HG03139 (cell line): ENCODE measurements at regions not wholly inside any gene's neighbourhood (a gene's known extent, or its start where the extent isn't known, plus 50 kb on each side); places are given as distances from the start of the nearest gene placed in this dataset.
"Not testable (repeated sequence)": the region's sequence is repeated elsewhere in the genome, so short reads cannot be mapped to it uniquely, and the experiment has no call there.

Experiments
- ATAC-seq: cut with Tn5 transposase; IDR thresholded peaks from one replicate; pipeline ENCODE4 v1.9.1; 2021; ENCODE audit not compliant: unreplicated experiment

- ATAC-seq: no peak
Measured at GRCh38 chr6:79394690-79395089, 142.5 kb downstream of the LCA5 start.

DNA sequence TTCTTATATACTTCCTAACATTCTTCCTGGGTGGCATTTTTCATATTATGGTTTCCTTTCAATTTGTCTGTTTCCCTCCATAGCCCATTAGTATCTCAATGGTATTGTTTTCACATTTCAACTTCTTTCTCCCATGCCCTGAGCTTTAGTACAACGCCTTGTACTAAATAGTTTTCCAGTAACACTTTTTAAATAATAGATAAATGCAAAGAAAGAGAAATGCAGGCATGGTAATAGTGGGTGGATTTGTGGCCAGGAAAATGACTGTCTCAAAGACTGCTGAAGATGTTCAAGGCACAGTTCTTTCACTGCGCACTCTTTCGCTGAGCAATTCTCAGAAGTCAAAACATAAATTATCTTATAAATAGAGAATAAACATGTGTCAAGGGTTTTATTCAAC lies 145.1 kb downstream of the LCA5 start:
- ATAC-seq: no peak

DNA sequence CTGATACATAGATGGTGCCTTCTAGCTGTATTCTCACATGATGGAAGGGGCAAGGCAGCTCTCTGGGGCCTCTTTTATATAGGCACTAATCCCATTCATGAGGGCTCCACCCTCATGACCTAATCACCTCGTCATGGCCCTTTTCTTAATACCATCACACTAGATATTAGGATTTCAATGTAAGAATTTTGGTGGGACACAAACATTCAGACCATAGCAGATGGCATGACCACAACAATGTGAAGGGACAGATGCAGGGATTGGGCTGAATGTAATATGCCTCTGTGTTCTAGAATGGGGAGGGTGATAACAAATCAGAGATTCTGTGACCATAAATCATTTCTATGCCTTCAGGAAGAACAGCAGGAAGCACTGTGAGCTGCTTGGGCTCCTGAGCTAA lies 145.8 kb downstream of the LCA5 start:
- ATAC-seq: no peak

DNA sequence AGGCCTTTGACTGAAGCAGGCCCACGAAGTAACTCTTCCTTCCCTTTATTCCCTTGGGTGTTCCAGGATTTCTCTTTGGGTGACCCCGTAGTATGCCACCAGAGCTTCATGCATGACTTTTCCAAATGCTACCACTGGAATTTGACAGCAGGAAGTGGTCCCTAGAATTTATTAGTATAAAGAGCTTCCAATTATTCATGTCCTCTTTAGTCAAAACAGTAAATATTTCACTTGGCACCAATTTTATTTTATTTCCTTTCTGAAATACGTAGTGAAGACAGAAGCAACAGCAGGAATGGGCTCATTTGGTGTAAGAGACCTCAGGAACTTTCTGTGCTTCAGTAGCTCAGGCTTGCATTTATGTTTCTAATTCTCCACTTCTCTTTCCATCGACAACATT lies 151.3 kb downstream of the LCA5 start:
- no peak for ATAC-seq

DNA sequence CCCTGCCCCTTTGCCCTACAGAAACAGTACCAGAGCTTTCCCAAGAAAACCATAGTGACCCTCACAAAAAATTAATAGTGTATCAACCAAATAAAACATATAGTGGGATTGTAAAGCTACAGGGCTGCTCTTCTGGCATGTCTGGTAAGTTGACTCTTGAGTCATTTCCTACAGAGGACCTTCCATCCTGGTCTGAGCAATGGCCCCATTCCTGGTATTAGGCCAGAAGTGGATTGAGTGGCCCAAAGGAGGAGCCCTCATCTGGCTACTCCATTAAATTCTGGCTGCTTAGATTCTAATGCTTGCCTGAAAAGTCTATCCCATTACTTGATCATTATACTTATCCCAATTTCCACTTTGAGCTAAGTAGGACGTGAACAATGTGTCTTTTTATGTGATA lies 150.9 kb upstream of the HMGN3 start:
- no peak for ATAC-seq

GRCh38 chr6:79384845-79385244 lies 150.4 kb upstream of the HMGN3 start:
- ATAC-seq: no peak

DNA sequence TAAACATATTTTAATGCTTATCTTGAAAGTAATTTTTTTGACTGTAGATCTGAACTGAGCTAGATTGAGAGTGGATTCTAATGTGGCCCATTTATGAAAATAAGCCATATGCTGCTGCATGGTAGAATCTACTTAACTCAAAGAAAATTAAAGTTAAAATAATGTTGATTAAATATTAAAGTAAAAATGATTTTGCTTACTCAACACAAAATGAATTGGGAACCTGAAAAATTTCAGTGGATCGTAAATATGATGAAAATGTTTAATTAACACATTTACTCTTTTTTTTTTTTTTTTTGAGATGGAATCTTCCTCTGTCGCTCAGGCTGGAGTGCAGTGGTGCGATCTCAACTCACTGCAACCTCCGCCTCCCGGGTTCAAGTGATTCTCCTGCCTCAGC lies 144.5 kb upstream of the HMGN3 start:
- ATAC-seq: no peak

- ATAC-seq: no peak
Measured at GRCh38 chr6:79377888-79378348, 143.4 kb upstream of the HMGN3 start.

GRCh38 chr6:79377047-79377446 lies 142.6 kb upstream of the HMGN3 start:
- no peak for ATAC-seq

DNA sequence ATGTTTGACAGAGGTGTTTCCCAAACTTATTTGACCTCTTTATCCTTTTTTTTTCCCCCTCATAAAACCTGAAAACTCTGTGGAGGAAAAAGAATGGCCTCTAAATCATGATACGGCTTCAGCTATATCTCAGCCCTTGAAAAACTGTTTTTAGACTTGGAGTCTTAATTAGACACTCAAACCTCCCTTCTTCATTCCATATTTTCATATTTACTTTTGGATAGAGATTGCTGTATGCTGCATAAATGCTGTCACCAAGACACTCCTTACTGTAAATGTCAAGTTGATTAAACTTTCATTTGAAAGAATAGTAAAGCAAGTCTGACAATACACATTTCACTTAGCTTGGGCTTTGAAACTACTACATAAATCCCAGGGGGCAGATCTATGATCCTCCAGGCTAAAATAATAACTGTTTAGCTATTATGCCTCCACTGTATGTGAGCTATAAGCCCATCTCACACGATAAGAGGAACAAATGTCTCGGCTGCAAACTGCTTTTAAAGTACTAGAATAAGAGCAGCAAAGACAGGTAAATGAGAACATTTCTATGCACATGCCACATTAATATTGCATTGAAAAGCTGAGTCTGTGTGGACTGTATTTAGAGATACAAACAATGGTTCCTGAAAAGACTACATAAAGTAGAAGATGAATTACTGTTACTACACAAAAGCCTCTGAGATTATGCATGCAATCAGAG lies 141.3 kb upstream of the HMGN3 start:
- ATAC-seq: no peak

GRCh38 chr6:79374308-79374707 lies 139.8 kb upstream of the HMGN3 start:
- no peak for ATAC-seq

DNA sequence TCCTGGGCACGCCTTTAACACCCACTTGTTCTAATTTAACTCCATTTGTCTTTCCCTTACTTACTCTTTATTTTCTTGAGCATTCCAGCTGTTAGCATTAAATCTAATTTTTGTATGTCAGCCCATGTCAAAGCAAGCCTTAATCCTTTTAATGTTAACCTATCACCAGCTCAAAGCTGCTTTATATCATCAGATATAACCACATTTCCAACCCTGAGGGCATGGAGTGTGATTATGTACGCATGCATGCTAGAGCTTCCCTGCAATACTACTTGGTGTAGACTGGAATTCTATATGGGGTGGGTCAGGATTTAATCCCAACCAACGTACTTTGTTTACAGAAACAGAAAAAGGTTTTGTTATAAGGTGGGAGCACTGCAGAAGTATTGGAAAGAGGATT lies 139.4 kb upstream of the HMGN3 start:
- ATAC-seq: no peak

DNA sequence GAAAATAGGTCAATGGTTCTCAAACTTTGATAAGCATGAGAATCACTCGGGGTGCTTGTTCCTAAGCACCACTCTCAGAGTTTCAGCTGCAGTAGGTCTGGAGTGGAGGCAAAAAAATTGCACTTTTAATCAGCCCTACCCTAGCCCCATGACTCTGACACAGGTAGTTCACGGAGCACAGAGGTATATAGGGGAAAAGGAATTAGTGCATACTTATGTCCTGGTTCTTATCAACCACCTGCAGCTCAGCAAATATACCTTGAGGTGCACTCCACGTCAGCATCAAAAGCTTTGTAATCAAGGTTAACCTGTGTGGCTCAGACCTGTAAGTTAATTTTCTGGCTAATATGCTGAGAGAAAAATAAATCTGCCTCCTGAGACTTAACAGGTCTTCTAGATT lies 138.8 kb upstream of the HMGN3 start:
- no peak for ATAC-seq

GRCh38 chr6:79372757-79373156 lies 138.3 kb upstream of the HMGN3 start:
- no peak for ATAC-seq

DNA sequence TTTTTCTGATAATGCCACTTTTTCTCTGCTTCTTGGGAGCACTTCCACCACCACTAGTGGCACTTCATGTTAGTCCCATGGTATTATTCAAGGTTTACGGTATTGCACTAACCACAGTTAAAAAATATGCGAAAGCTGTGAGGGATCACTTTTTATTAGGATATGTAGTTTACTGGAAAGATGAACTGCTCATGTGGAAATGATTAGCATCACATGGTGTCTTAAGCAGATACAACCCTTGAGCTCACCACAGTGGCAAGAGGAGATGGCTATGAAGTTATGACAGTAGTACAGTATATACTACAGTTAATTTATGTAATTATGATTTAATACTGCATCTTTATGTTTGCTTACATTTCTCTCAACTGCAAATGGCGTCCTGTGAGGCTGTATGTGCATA lies 134.5 kb upstream of the HMGN3 start:
- no peak for ATAC-seq

DNA sequence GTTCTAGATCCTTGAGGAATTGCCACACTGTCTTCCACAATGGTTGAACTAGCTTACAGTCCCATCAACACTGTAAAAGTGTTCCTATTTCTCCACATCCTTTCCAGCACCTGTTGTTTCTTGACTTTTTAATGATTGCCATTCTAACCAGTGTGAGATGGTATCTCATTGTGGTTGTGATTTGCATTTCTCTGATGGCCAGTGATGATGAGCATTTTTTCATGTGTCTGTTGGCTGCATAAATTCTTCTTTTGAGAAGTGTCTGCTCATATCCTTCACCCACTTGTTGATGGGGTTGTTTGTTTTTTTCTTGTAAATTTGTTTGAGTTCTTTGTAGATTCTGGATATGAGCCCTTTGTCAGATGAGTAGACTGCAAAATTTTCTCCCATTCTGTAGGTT lies 129.0 kb upstream of the HMGN3 start:
- ATAC-seq: not testable (repeated sequence)

GRCh38 chr6:79361074-79361473 lies 126.6 kb upstream of the HMGN3 start:
- ATAC-seq: not testable (repeated sequence)

DNA sequence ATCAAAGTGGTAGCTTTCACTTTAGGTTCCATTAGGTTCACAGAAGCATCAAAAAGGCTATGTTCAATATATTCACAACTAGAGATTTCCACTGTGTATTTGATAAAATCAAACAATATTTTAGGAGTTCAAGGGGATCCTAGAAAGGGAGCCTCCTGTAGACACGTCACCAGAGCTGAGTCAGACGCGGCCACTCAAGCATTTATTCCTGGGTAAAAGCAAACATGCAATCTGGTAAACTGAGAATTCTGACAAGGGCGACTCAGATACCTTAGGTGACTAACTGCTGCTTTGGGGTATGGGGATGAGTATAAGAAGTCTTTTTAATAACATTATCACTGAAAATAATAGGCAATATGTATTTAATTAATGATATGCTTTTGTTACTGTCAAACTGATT lies 118.7 kb upstream of the HMGN3 start:
- ATAC-seq: no peak

DNA sequence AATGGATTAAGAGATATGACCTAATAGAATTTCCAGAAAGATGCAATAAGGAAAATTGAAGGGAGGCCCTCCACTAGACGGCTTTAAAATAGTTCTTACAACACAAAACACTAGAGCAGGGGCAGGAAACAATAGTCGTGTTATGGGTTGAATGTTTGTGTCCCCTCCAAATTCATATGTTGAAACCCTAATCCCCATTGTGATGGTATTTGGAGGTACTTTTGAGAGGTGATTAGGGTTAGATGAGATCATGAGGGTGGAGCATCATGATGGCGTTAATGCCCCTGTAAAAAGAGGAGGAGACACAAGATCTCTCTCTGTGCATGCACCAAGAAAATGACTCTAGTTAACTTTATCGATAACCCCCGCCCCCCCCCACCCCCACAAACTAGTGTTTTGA lies 104.0 kb upstream of the HMGN3 start:
- no peak for ATAC-seq

GRCh38 chr6:79335133-79335674 lies 100.7 kb upstream of the HMGN3 start:
- ATAC-seq: peak; percentile 83

GRCh38 chr6:79334674-79335073 lies 100.2 kb upstream of the HMGN3 start:
- ATAC-seq: no peak

GRCh38 chr6:79330704-79331103 lies 96.2 kb upstream of the HMGN3 start:
- no peak for ATAC-seq

- no peak for ATAC-seq
Measured at GRCh38 chr6:79313254-79313653, 78.8 kb upstream of the HMGN3 start.
